SK-N-MC (cell line): ENCODE measurements at regions not wholly inside any gene's neighbourhood (a gene's known extent, or its start where the extent isn't known, plus 50 kb on each side); places are given as distances from the start of the nearest gene placed in this dataset.

Experiments
- DNase-seq: peaks from one replicate; pipeline ENCODE4 v3.0.0-alpha.2; 2011; ENCODE audit warnings: low read depth, low spot score
- H3K27ac ChIP-seq: fragments of 200-600 bp; sonication (generic); 2 replicates; pipeline ENCODE4 v1.5.1; 2016; ENCODE audit warnings: mixed run types
- H3K36me3 ChIP-seq: fragments of 200-600 bp; sonication (generic); 2 replicates; pipeline ENCODE4 v1.6.1; 2017; ENCODE audit warnings: antibody characterized with exemption, low read length, mixed read lengths; ENCODE audit not compliant: insufficient read depth
- H3K4me3 ChIP-seq: fragments of 200-600 bp; sonication (generic); 2 replicates; pipeline ENCODE4 v1.5.1; 2016
- H3K9ac ChIP-seq: fragments of 200-600 bp; sonication (generic); 2 replicates; pipeline ENCODE4 v1.8.0; 2017; ENCODE audit warnings: mixed run types, mixed read lengths; ENCODE audit not compliant: insufficient read length
- H3K9me3 ChIP-seq: fragments of 200-600 bp; sonication (generic); 2 replicates; pipeline ENCODE4 v1.6.1; 2017; ENCODE audit warnings: low read depth, mild to moderate bottlenecking, antibody characterized with exemption, low read length, moderate library complexity, mixed read lengths
- EZH2 ChIP-seq: fragments of 200-600 bp; sonication (generic); IDR thresholded peaks from one replicate; pipeline ENCODE4 v1.6.1; 2017; ENCODE audit warnings: antibody characterized with exemption
- FOXP2 ChIP-seq: optimal IDR thresholded peaks from 2 replicates; pipeline ENCODE3; 2011; ENCODE audit warnings: mild to moderate bottlenecking, moderate library complexity; ENCODE audit not compliant: insufficient read depth; ENCODE audit errors: extremely low read length, control extremely low read depth
- POLR2AphosphoS5 ChIP-seq: IDR thresholded peaks from 2 replicates; pipeline ENCODE4 v1.6.1; 2012; ENCODE audit warnings: mild to moderate bottlenecking, low read depth, low read length, borderline replicate concordance

DNA sequence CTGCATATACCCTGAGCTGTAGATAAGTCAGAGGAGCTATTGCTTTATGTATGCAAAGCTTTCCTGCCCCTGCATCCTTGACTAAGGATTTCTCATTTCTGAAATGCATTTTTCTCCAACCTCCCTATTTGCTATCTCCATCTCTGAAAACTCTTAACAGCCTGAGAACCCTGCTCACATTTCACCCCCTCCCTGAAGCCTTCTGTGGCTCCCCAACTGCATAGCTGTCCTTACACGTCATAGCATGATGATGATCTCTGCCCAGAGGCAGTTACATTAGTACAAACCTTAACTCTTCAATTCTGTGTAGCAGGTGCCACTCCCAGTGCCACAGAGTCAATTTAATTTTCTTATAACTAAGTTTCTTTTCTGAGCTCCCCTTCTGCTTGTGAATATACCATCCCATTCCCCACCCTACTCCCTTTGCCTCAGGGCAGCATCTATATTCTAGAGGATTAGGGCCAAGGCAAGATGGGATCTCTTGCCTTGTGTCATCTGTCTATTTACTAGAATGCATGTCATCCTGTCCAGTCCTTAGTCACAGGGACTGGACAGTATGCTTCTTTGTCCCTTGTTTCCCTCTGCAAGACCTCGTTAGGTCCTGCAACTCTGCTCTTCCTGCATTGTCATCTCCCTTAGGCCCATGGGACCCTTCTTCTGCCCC, 149.7 kb upstream of the SPRY4 start:
- no peak overlapping the region for H3K27ac ChIP-seq

DNA sequence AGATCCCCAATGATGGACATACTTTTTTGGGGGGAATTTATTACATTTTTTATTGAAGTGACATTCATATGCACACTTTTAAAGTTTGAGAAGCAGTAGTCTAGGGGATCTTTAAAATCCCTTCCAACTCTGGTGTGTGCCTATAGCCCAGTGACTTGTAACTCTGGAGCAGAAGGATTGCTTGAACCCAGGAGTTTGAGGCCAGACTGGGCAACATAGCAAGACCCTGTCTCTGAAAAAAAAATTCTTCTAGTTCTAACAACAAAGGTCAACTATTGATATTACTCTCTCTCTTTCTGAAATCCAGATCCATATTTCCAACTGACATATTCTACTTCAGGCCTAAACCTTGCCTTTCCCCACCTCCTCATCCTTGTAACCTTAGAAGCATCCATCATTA, 148.2 kb upstream of the SPRY4 start:
- DNase-seq, result no peak
- H3K4me3 ChIP-seq, result no peak overlapping the region
- H3K27ac ChIP-seq, result no peak overlapping the region
- no peaks in the 10 kb centered on the region for H3K36me3 ChIP-seq
- no peak for TF ChIP-seq EZH2
- TF ChIP-seq POLR2AphosphoS5, result no peak
- no peak for TF ChIP-seq FOXP2
- no peak overlapping the region for H3K9ac ChIP-seq
- H3K9me3 ChIP-seq, result no peaks in the 10 kb centered on the region

More for the DNA sequence above, 149.7 kb upstream of the SPRY4 start:
- Histone ChIP-seq H3K9me3 (no peaks in the 10 kb centered on the region), H3K4me3 (no peak overlapping the region), H3K36me3 (no peaks in the 10 kb centered on the region), H3K9ac (no peak overlapping the region)
- no peak for DNase-seq
- no peak for TF ChIP-seq EZH2
- TF ChIP-seq POLR2AphosphoS5, result no peak
- no peak for TF ChIP-seq FOXP2

DNA sequence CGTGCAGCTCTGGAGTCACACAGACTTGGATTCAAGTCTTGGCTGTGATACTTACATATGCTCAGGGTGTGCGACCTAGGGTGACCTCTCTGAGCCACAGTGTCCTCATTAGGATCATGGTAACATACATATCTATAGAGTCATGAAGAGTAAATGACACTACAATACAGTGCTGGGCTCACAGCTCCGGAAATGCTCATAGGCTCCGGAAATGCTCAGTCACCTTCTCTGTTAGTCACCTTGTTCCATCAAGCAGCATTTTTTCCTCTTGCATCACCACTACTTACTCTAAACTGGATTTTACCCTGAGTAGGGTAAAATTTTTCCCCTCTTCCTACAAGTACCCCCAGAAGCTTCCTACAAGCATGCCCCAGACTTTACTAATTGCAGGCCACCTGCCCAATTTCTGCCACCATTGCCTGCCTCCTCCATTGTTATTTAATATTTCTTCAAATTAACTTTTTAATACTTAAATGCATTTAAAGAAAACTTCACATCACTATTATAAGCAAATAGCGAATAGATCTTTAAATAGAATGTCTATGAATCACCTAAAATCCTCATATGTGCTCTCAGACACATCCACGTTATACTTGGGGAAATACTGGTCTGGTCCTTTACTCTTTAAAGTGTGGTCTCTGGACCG, 147.6 kb upstream of the SPRY4 start:
- H3K27ac ChIP-seq, result no peak overlapping the region

DNA sequence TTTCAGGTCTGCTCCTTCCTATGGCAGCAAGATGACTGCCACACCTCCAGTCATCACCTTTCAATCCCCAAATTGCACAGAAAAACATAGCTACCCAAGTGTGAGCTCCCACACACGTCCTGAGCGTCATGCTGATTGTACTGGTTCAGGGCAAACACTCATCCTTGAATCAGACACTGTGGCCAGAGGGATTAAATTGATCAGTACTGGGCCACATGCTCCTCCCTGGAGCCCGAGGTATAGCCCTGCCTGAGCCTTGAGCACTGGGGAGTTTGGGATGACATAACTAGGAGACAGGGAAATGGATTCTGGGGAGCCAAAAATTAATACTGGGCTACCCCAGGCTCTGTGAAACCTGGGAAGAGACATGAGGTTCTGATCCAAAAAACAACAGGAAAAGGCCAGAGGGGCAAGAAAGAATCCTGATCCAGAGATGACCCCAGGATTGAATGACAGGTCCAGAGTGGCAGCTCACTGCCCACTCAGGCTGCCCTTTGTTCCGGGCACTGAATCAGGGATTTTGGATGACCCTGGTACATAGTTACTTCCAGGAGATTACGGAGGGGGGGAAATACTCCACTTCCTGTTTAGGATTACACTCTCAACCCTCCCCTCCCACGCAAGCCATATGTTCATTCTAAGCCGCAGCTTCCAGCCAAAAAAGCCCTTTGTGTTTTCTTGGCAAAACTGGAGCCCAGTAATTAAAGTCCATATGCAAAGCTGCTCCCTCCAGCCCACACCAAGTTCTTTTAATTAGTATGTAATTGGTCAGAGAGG, 141.6 kb upstream of the SPRY4 start:
- DNase-seq, result no peak
- no peak overlapping the region for H3K27ac ChIP-seq
- H3K9ac ChIP-seq, result no peak overlapping the region
- no peaks in the 10 kb centered on the region for H3K36me3 ChIP-seq
- no peaks in the 10 kb centered on the region for H3K9me3 ChIP-seq
- H3K4me3 ChIP-seq, result no peak overlapping the region
- no peak for TF ChIP-seq EZH2
- TF ChIP-seq FOXP2, result no peak
- TF ChIP-seq POLR2AphosphoS5, result no peak

More for the DNA sequence above, 147.6 kb upstream of the SPRY4 start:
- Histone ChIP-seq H3K36me3 (no peaks in the 10 kb centered on the region), H3K9ac (no peak overlapping the region), H3K9me3 (no peaks in the 10 kb centered on the region), H3K4me3 (no peak overlapping the region)
- TF ChIP-seq POLR2AphosphoS5 (no peak), EZH2 (no peak), FOXP2 (no peak)
- DNase-seq, result peak; percentile 8

DNA sequence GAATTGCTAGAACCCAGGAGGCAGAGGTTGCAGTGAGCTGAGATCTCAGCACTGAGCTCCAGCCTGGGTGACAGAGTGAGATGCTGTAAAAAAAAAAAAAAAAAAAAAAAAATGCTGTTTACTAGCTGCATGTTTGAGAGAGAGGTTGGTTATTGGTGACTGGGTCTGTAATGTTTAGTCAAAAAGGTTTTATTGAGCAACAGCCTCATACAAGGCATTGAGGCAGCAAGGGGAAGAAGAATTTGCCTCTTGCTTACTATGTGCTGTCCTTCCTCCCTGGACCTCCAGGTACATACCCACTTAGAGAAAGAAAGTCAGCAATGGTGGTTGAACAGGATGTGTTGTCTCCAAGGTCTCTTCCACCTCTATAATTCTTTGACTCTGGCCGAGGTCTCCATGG, 140.7 kb upstream of the SPRY4 start:
- TF ChIP-seq POLR2AphosphoS5 (no peak), FOXP2 (no peak), EZH2 (no peak)
- Histone ChIP-seq H3K36me3 (no peaks in the 10 kb centered on the region), H3K27ac (no peak overlapping the region), H3K9ac (no peak overlapping the region), H3K9me3 (no peaks in the 10 kb centered on the region), H3K4me3 (no peak overlapping the region)
- DNase-seq, result no peak

DNA sequence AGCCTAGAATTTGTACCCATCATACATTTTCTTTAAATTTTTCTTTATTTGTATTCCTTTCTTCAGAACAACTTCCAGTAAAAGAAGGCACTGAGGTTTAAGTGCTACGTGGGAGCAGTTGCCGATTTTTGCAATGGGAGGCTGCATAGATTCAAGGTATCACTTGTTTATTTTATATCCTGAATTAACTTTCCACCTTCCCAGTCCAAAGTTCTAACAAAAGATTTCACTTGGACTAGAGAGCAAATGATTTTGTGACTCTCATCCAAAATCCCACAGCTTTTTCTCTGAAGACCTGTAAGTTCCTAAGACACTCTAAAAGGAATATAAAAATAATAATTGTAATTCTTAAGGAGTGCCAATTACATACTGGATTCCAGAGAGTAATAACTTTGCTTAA, 139.1 kb upstream of the SPRY4 start:
- Histone ChIP-seq H3K27ac (no peak overlapping the region), H3K9me3 (no peaks in the 10 kb centered on the region), H3K4me3 (no peak overlapping the region), H3K9ac (no peak overlapping the region), H3K36me3 (no peaks in the 10 kb centered on the region)
- TF ChIP-seq FOXP2 (no peak), EZH2 (no peak), POLR2AphosphoS5 (no peak)
- DNase-seq, result no peak

DNA sequence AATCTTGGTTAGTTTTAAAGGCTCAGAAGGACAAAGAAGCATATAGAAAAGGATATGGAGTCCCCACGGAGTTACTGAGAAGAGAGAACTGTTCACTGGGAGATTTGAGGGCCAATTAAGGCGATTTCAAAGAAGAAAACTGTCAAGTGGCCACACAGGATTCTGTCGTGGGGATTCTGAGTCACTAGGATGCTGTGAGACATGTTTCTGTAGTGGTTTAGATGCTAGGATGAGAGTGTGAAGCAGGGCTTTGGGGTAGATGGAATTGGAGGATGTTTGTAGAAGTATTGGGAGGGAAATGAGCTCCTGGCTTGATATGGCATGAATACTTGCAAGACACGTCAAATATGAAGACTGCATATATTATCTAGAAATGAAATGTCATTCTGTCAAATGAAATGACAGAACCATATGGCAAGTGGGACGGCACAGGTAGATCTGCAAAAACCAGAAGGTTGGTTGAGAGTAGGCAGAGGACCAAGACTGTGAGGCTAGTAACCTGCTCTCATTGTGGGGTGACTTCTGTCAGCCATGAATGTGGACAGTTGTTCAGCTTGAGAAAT, 136.3 kb upstream of the SPRY4 start:
- DNase-seq, result no peak
- Histone ChIP-seq H3K9me3 (no peaks in the 10 kb centered on the region), H3K27ac (no peak overlapping the region), H3K4me3 (no peak overlapping the region), H3K36me3 (no peaks in the 10 kb centered on the region), H3K9ac (no peak overlapping the region)
- no peak for TF ChIP-seq EZH2
- TF ChIP-seq POLR2AphosphoS5, result no peak
- no peak for TF ChIP-seq FOXP2

DNA sequence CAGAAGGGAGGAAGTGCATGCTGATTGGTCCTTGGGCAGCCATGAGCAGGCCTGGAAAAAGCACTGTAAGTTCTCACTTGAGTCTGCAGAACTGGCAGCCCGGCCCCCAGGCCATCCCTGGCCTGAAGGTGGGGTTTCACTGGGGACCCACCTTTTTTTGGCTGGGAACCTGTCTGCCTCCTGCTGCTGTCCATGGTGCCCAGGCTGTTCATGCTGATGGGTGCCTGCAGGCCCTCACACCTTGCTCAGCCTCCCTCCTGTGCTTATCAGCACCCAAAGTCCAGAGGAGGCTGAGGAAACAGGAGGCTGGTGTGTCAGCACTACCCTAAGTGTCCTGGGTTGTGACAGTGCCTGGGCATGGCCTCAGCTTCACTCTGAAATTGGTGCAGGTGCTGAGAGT, 134.4 kb upstream of the SPRY4 start:
- H3K4me3 ChIP-seq, result no peak overlapping the region
- no peaks in the 10 kb centered on the region for H3K36me3 ChIP-seq
- no peaks in the 10 kb centered on the region for H3K9me3 ChIP-seq
- H3K27ac ChIP-seq, result no peak overlapping the region
- no peak overlapping the region for H3K9ac ChIP-seq
- TF ChIP-seq EZH2 (no peak), FOXP2 (no peak), POLR2AphosphoS5 (no peak)
- DNase-seq, result no peak
